HEK293T (cell line): ENCODE measurements at regions not wholly inside any gene's neighbourhood (a gene's known extent, or its start where the extent isn't known, plus 50 kb on each side); places are given as distances from the start of the nearest gene placed in this dataset.

Source experiments
- FOXA1 ChIP-seq: fragments of 450-650 bp; IDR thresholded peaks from 2 replicates; pipeline ENCODE4 v1.6.1; 2016; ENCODE audit warnings: mild to moderate bottlenecking
- FOXM1 ChIP-seq: fragments of 450-650 bp; IDR thresholded peaks from 2 replicates; pipeline ENCODE4 v1.6.1; 2017; ENCODE audit warnings: mild to moderate bottlenecking, borderline replicate concordance
- SP1 ChIP-seq: fragments of 450-650 bp; IDR thresholded peaks from 2 replicates; pipeline ENCODE4 v1.6.1; 2017

DNA sequence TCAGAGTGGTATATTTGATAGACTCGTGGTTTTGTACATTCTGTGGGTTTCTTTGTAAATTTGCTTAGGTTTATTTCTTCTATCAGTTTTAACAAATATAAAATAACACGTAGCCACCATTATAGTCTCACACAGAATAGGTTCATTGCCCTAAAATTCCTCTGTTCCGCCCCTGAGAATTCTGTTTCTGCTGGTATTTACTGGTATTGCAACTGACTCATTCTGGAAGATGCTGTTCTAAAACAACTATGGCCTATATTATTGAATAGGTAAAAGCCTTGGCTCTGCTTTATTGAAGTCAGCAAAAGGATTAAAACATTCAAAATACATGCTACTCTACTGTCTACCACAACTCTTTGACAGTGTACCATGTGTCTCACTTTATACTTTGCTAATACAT is 119.1 kb upstream of the CHORDC1 start:
- no peak for TF ChIP-seq SP1
- no peak for TF ChIP-seq FOXA1
- TF ChIP-seq FOXM1: no peak
